Peyer's patch (tissue), 4 donors: ENCODE measurements at regions not wholly inside any gene's neighbourhood (a gene's known extent, or its start where the extent isn't known, plus 50 kb on each side); places are given as distances from the start of the nearest gene placed in this dataset.

Source experiments
- CTCF ChIP-seq, 6 experiments: fragments of 450-650 bp in 4 of 6; fragments of 200-600 bp in 2 of 6; sonication (generic) in 1 of 6; IDR thresholded peaks; one replicate each; pipeline ENCODE4 v1.5.1; 2017 to 2019; ENCODE audit warnings: antibody characterized with exemption in 6 of 6, mild to moderate bottlenecking in 3 of 6, moderate library complexity in 1 of 6
- POLR2A ChIP-seq, 2 donors: fragments of 450-650 bp; IDR thresholded peaks; one replicate each; pipeline ENCODE4 v1.5.1; 2017; ENCODE audit warnings: antibody characterized with exemption in 2 of 2, mild to moderate bottlenecking in 2 of 2, moderate library complexity in 2 of 2

- TF ChIP-seq CTCF (IDR thresholded peaks at IDR 0.05) (no peak), POLR2A (IDR thresholded peaks at IDR 0.05) (no peak)
These were observed 1226.8 kb upstream of the MAP3K7 start for GRCh38 chr6:91813641-91814040.
